ENCODE measurements at regions not wholly inside any gene's neighbourhood (a gene's known extent, or its start where the extent isn't known, plus 50 kb on each side); places are given as distances from the start of the nearest gene placed in this dataset.

DNA sequence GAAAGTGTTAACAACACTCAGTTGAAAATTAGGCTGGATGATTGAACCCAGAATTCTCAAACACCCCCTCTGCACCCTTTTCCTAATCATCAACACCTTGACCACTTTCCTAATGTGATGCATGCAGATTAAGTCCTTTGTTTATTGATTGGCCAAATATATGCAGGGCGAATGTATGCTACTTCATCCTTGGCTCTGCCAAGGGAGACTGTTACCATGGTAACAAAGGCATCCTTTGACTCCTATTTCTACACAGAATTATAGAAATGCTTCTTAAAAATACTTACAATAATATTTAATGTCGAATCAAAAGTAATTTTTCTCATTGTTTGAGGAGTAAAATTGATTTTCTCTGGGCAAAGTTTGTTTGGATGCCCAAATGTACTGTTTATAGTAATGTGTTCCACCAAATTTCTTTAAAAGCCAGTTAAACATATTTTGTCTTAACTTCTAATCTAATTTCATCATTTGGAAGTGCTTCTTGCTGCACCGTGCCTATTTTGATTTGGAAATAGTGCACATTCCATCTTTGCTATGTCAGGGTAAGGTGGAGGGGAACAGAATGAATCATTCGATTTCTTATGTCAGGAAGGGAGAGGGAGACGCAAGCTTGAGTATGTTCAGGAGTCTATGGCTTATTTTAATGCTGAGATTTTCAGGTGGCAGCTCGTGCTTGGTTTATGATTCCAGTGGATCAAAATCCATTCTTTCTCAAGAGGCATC is 1384.3 kb upstream of the WWC1 start:
- Histone ChIP-seq H3K4me1 (ENCODE audit: insufficient read depth) (no peaks in the 10 kb centered on the region), H3K9me2 (ENCODE audit: insufficient read depth) (no peaks in the 10 kb centered on the region), H3K27ac (no peak overlapping the region), H2AFZ (no peak overlapping the region), H3K27me3 (replicated peaks; ENCODE audit: insufficient read depth) (no peaks in the 10 kb centered on the region), H3F3A (ENCODE audit: insufficient read depth) (no peaks in the 10 kb centered on the region), H3K9me3 (ENCODE audit: low read depth) (no peaks in the 10 kb centered on the region), H3K36me3 (ENCODE audit: low read depth) (no peaks in the 10 kb centered on the region), H4K20me1 (ENCODE audit: insufficient read depth) (no peaks in the 10 kb centered on the region), H3K79me2 (ENCODE audit: insufficient read depth) (no peaks in the 10 kb centered on the region), H3K4me2 (ENCODE audit: unreplicated experiment) (no peak overlapping the region), H3K4me3 (no peak overlapping the region), H3K9ac (no peak overlapping the region)
- in situ Hi-C loops (cut with MboI) = no loop called here
- peak; percentile 3 for DNase-seq
- WGBS, 2 experiments (ENCODE audit: low coverage in 1 of 2, low lambda C conversion rate in 2 of 2, missing lambda C conversion rate in 2 of 2) = 9% methylated on average over 6 of the region's 6 CpGs
- TF ChIP-seq EZH2phosphoT487 (IDR thresholded peaks at IDR 0.05; ENCODE audit: insufficient read depth, low read depth) (no peak), EZH2 (IDR thresholded peaks at IDR 0.05; ENCODE audit: insufficient read depth, poor library complexity, severe bottlenecking) (no peak)

DNA sequence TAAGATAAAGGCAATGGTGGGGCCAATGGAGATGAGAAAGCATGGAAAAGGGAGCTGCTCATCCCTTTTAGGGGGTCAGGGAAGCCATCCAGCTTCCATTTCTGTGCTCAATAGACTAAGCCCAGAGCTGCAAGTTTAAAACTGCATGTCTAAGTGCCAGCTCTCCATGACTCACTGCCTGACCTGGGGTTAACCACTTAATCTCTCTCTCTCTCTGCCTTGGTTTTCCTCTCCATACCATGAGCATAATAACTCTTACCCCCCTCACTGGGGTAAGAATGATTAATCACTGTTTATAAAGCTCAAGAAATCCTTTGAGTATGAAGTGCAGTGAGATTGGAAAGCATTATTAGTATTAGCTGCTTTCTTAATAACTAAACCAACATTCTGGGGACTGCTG is 1382.4 kb upstream of the WWC1 start:
- H3K4me2 ChIP-seq (ENCODE audit: unreplicated experiment) = no peak overlapping the region
- TF ChIP-seq EZH2phosphoT487 (IDR thresholded peaks at IDR 0.05; ENCODE audit: insufficient read depth, low read depth) = no peak
- TF ChIP-seq EZH2 (IDR thresholded peaks at IDR 0.05; ENCODE audit: insufficient read depth, poor library complexity, severe bottlenecking) = no peak
- no peak overlapping the region for H2AFZ ChIP-seq
- H3K79me2 ChIP-seq (ENCODE audit: insufficient read depth) = no peaks in the 10 kb centered on the region
- no peaks in the 10 kb centered on the region for H3K9me2 ChIP-seq (ENCODE audit: insufficient read depth)
- in situ Hi-C loops (cut with MboI) = no loop called here
- no peak overlapping the region for H3K9ac ChIP-seq
- H3K27me3 ChIP-seq (replicated peaks; ENCODE audit: insufficient read depth) = no peaks in the 10 kb centered on the region
- H4K20me1 ChIP-seq (ENCODE audit: insufficient read depth) = no peaks in the 10 kb centered on the region
- no peak overlapping the region for H3K4me3 ChIP-seq
- H3K4me1 ChIP-seq (ENCODE audit: insufficient read depth) = no peaks in the 10 kb centered on the region
- H3K27ac ChIP-seq = no peak overlapping the region
- no peak for DNase-seq
- H3F3A ChIP-seq (ENCODE audit: insufficient read depth) = no peaks in the 10 kb centered on the region
- H3K9me3 ChIP-seq (ENCODE audit: low read depth) = no peaks in the 10 kb centered on the region
- no peaks in the 10 kb centered on the region for H3K36me3 ChIP-seq (ENCODE audit: low read depth)

DNA sequence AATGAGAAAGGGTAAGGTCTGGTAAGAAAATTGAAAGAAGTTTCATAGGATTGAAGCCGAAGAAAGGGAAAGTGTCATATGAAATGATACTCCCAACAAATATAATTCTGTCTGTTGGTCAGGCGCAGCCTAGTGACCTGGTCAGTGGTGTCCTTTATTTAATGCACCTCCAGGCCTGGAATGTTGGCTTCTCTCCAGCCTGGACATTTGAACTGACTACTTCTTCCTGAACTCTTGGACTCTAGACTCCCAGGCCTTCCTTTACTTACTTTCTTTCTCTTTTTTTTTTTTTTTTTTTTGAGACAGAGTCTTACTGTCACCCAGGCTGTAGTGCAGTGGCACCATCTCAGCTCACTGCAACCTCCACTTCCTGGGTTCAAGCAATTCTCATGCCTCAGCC is 1381.5 kb upstream of the WWC1 start:
- Histone ChIP-seq H3K79me2 (ENCODE audit: insufficient read depth) (no peaks in the 10 kb centered on the region), H3K36me3 (ENCODE audit: low read depth) (no peaks in the 10 kb centered on the region), H3F3A (ENCODE audit: insufficient read depth) (no peaks in the 10 kb centered on the region), H3K27ac (no peak overlapping the region), H3K9me2 (ENCODE audit: insufficient read depth) (no peaks in the 10 kb centered on the region), H3K4me3 (no peak overlapping the region), H3K9me3 (ENCODE audit: low read depth) (no peaks in the 10 kb centered on the region), H2AFZ (no peak overlapping the region), H4K20me1 (ENCODE audit: insufficient read depth) (no peaks in the 10 kb centered on the region), H3K9ac (no peak overlapping the region), H3K4me2 (ENCODE audit: unreplicated experiment) (no peak overlapping the region), H3K27me3 (replicated peaks; ENCODE audit: insufficient read depth) (no peaks in the 10 kb centered on the region), H3K4me1 (ENCODE audit: insufficient read depth) (no peaks in the 10 kb centered on the region)
- DNase-seq = no peak
- in situ Hi-C loops (cut with MboI) = no loop called here
- 22 to 29% methylated on average over 2 of the region's 2 CpGs for WGBS, 2 experiments (ENCODE audit: low coverage in 1 of 2, low lambda C conversion rate in 2 of 2, missing lambda C conversion rate in 2 of 2)
- TF ChIP-seq EZH2phosphoT487 (IDR thresholded peaks at IDR 0.05; ENCODE audit: insufficient read depth, low read depth) = no peak
- TF ChIP-seq EZH2 (IDR thresholded peaks at IDR 0.05; ENCODE audit: insufficient read depth, poor library complexity, severe bottlenecking) = no peak

DNA sequence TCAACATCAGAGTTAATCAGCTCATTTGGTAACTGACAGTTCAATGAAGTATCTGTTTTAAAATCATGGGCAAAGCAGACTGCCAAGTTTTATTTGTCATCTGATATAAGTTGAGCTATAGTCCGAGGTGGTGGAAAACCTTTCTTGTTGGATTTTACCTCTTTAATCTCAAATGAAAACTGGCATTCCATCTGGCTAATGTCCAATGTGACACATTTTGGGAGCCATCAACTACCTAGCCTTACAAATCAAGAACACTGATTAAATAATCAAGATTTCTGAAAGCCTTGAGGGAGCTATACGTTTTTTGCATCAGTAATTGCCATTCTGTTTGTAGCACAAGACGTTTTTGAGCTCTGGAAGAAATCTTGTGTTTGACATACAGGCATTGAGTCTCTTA is 1380.5 kb upstream of the WWC1 start:
- H3K4me2 ChIP-seq (ENCODE audit: unreplicated experiment) = no peak overlapping the region
- no peak for DNase-seq
- no peaks in the 10 kb centered on the region for H3K4me1 ChIP-seq (ENCODE audit: insufficient read depth)
- TF ChIP-seq EZH2phosphoT487 (IDR thresholded peaks at IDR 0.05; ENCODE audit: insufficient read depth, low read depth) = no peak
- TF ChIP-seq EZH2 (IDR thresholded peaks at IDR 0.05; ENCODE audit: insufficient read depth, poor library complexity, severe bottlenecking) = no peak
- 3 to 5% methylated on average over 3 of the region's 3 CpGs for WGBS, 2 experiments (ENCODE audit: low coverage in 1 of 2, low lambda C conversion rate in 2 of 2, missing lambda C conversion rate in 2 of 2)
- in situ Hi-C loops (cut with MboI) = no loop called here
- no peak overlapping the region for H3K27ac ChIP-seq
- H3K9me3 ChIP-seq (ENCODE audit: low read depth) = no peaks in the 10 kb centered on the region
- H3K79me2 ChIP-seq (ENCODE audit: insufficient read depth) = no peaks in the 10 kb centered on the region
- no peak overlapping the region for H3K4me3 ChIP-seq
- H4K20me1 ChIP-seq (ENCODE audit: insufficient read depth) = no peaks in the 10 kb centered on the region
- no peaks in the 10 kb centered on the region for H3K36me3 ChIP-seq (ENCODE audit: low read depth)
- no peaks in the 10 kb centered on the region for H3K27me3 ChIP-seq (replicated peaks; ENCODE audit: insufficient read depth)
- H2AFZ ChIP-seq = no peak overlapping the region
- no peaks in the 10 kb centered on the region for H3K9me2 ChIP-seq (ENCODE audit: insufficient read depth)
- no peaks in the 10 kb centered on the region for H3F3A ChIP-seq (ENCODE audit: insufficient read depth)
- H3K9ac ChIP-seq = no peak overlapping the region

DNA sequence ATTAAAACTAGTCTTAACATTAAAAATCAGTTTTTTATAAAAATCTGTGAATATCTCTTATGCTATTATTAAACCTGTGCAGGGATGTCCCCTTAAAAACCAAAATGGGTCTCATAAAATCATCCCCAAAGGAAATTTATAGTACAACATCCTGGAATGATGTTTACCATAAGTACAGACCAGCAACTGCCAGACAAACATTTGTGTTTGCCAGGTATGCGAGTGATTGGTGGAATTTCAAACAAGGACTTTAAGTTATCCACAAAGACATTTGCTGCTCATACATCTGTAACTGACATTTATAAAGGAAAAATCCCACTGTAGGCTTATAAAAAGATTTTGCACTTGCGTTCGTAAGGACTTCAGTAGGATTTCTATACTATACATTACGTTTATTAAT is 1375.4 kb upstream of the WWC1 start:
- H3K4me2 ChIP-seq (ENCODE audit: unreplicated experiment) = no peak overlapping the region
- no peak overlapping the region for H3K9ac ChIP-seq
- H3K4me3 ChIP-seq = no peak overlapping the region
- no peaks in the 10 kb centered on the region for H3K79me2 ChIP-seq (ENCODE audit: insufficient read depth)
- DNase-seq = no peak
- H3K36me3 ChIP-seq (ENCODE audit: low read depth) = no peaks in the 10 kb centered on the region
- TF ChIP-seq EZH2phosphoT487 (IDR thresholded peaks at IDR 0.05; ENCODE audit: insufficient read depth, low read depth) = no peak
- no peak for TF ChIP-seq EZH2 (IDR thresholded peaks at IDR 0.05; ENCODE audit: insufficient read depth, poor library complexity, severe bottlenecking)
- WGBS, 2 experiments (ENCODE audit: low coverage in 1 of 2, low lambda C conversion rate in 2 of 2, missing lambda C conversion rate in 2 of 2) = 61 to 66% methylated on average over 4 of the region's 4 CpGs
- H3K9me2 ChIP-seq (ENCODE audit: insufficient read depth) = no peaks in the 10 kb centered on the region
- no peaks in the 10 kb centered on the region for H3K9me3 ChIP-seq (ENCODE audit: low read depth)
- no peak overlapping the region for H3K27ac ChIP-seq
- no peaks in the 10 kb centered on the region for H3F3A ChIP-seq (ENCODE audit: insufficient read depth)
- no peaks in the 10 kb centered on the region for H3K27me3 ChIP-seq (replicated peaks; ENCODE audit: insufficient read depth)
- H4K20me1 ChIP-seq (ENCODE audit: insufficient read depth) = no peaks in the 10 kb centered on the region
- in situ Hi-C loops (cut with MboI) = no loop called here
- no peak overlapping the region for H2AFZ ChIP-seq
- H3K4me1 ChIP-seq (ENCODE audit: insufficient read depth) = no peaks in the 10 kb centered on the region
